Fibroblast of lung (primary cell): ENCODE measurements at regions not wholly inside any gene's neighbourhood (a gene's known extent, or its start where the extent isn't known, plus 50 kb on each side); places are given as distances from the start of the nearest gene placed in this dataset.

Experiments used
- DNase-seq, 2 donors: peaks; one replicate each; pipeline versions ENCODE4 v3.0.0 to v3.0.0-alpha.2; 2010; ENCODE audit warnings: low read depth in 2 of 2
- H2AFZ ChIP-seq: 2 replicates; pipeline ENCODE4 v1.5.1; 2012; ENCODE audit warnings: low read length, control low read depth, inconsistent platforms
- H3K27ac ChIP-seq: 2 replicates; pipeline ENCODE4 v1.5.1; 2011; ENCODE audit warnings: low read length, control low read depth; ENCODE audit not compliant: insufficient read depth
- H3K27me3 ChIP-seq: 2 replicates; pipeline ENCODE4 v1.5.1; 2011; ENCODE audit warnings: mild to moderate bottlenecking, low read length; ENCODE audit not compliant: control insufficient read depth, insufficient read depth
- H3K36me3 ChIP-seq: 2 replicates; pipeline ENCODE4 v1.5.1; 2011; ENCODE audit warnings: low read length; ENCODE audit not compliant: control insufficient read depth, insufficient read depth
- H3K4me1 ChIP-seq: 2 replicates; pipeline ENCODE4 v1.5.1; 2011; ENCODE audit warnings: low read length; ENCODE audit not compliant: control insufficient read depth, insufficient read depth; ENCODE audit errors: extremely low read depth
- H3K4me2 ChIP-seq: 2 replicates; pipeline ENCODE4 v1.5.1; 2011; ENCODE audit warnings: low read length, control low read depth; ENCODE audit not compliant: insufficient read depth; ENCODE audit errors: extremely low read depth
- H3K4me3 ChIP-seq, 4 experiments: fragments of 200-600 bp in 1 of 4; sonication (generic) in 1 of 4; replicated peaks in 1 of 4; 2 replicates each; pipeline ENCODE4 v1.5.1; 2011 to 2016; ENCODE audit warnings: low read length in 4 of 4, low read depth in 3 of 4, mild to moderate bottlenecking in 3 of 4, control low read depth in 2 of 4, inconsistent platforms in 1 of 4, mixed read lengths in 1 of 4; ENCODE audit not compliant: insufficient read depth in 1 of 4; ENCODE audit errors: control extremely low read depth in 1 of 4
- H3K79me2 ChIP-seq: 2 replicates; pipeline ENCODE4 v1.5.1; 2012; ENCODE audit warnings: mild to moderate bottlenecking, low read length, inconsistent platforms; ENCODE audit not compliant: control insufficient read depth, insufficient read depth
- H3K9ac ChIP-seq: 2 replicates; pipeline ENCODE4 v1.5.1; 2011; ENCODE audit warnings: mild to moderate bottlenecking, low read length, control low read depth; ENCODE audit not compliant: insufficient read depth
- H3K9me3 ChIP-seq: 2 replicates; pipeline ENCODE4 v1.5.1; 2012; ENCODE audit warnings: low read depth, low read length; ENCODE audit not compliant: control insufficient read depth, insufficient read depth
- H4K20me1 ChIP-seq: 2 replicates; pipeline ENCODE4 v1.5.1; 2011; ENCODE audit warnings: low read length; ENCODE audit not compliant: control insufficient read depth, insufficient read depth; ENCODE audit errors: extremely low read depth
- CTCF ChIP-seq, 2 donors: IDR thresholded peaks in 1 of 2; conservative IDR thresholded peaks in 1 of 2; 1 replicate in 1 of 2; 2 replicates in 1 of 2; pipeline ENCODE4 v1.5.1; 2011 to 2012; ENCODE audit warnings: low read length in 2 of 2, control low read depth in 1 of 2, inconsistent platforms in 1 of 2, low read depth in 1 of 2, mild to moderate bottlenecking in 1 of 2
- EZH2 ChIP-seq: IDR thresholded peaks from 2 replicates; pipeline ENCODE4 v1.5.1; 2012; ENCODE audit warnings: low read length, control low read depth, mild to moderate bottlenecking; ENCODE audit errors: missing control alignments

GRCh38 chr1:83764209-83764608, 234.7 kb downstream of the TTLL7 start:
- Histone ChIP-seq H3K79me2 (no peaks in the 10 kb centered on the region), H3K27ac (no peak overlapping the region)
- TF ChIP-seq CTCF (conservative IDR thresholded peaks at IDR 0.05 in 1 of 2, IDR thresholded peaks at IDR 0.05 in 1 of 2; ENCODE audit: low read depth in 1 of 2, low read length in 2 of 2) (no peak), EZH2 (no peak)

GRCh38 chr1:83763361-83764095, 235.4 kb downstream of the TTLL7 start:
- H4K20me1 ChIP-seq = no peaks in the 10 kb centered on the region
- no peak overlapping the region for H3K9ac ChIP-seq
- H3K4me3 ChIP-seq = no peak overlapping the region
- TF ChIP-seq CTCF (conservative IDR thresholded peaks at IDR 0.05 in 1 of 2, IDR thresholded peaks at IDR 0.05 in 1 of 2; ENCODE audit: low read depth in 1 of 2, low read length in 2 of 2) (no peak), EZH2 (no peak)
- no peaks in the 10 kb centered on the region for H3K79me2 ChIP-seq
- no peak overlapping the region for H3K27ac ChIP-seq
- no peaks in the 10 kb centered on the region for H3K9me3 ChIP-seq
- DNase-seq = no peak
- no peak overlapping the region for H2AFZ ChIP-seq
- no peaks in the 10 kb centered on the region for H3K36me3 ChIP-seq
- H3K4me1 ChIP-seq = no peaks in the 10 kb centered on the region
- H3K27me3 ChIP-seq = no peaks in the 10 kb centered on the region
- H3K4me2 ChIP-seq = no peak overlapping the region

More at GRCh38 chr1:83764209-83764608, 234.7 kb downstream of the TTLL7 start:
- Histone ChIP-seq H3K36me3 (no peaks in the 10 kb centered on the region), H3K9me3 (no peaks in the 10 kb centered on the region), H2AFZ (no peak overlapping the region), H3K27me3 (no peaks in the 10 kb centered on the region), H4K20me1 (no peaks in the 10 kb centered on the region), H3K4me3 (no peak overlapping the region), H3K4me2 (no peak overlapping the region), H3K4me1 (no peaks in the 10 kb centered on the region), H3K9ac (no peak overlapping the region)
- DNase-seq = no peak

GRCh38 chr1:83762416-83762815, 236.5 kb downstream of the TTLL7 start:
- Histone ChIP-seq H4K20me1 (no peaks in the 10 kb centered on the region), H3K36me3 (no peaks in the 10 kb centered on the region), H3K4me2 (no peak overlapping the region), H3K4me1 (no peaks in the 10 kb centered on the region), H3K27me3 (no peaks in the 10 kb centered on the region), H3K27ac (no peak overlapping the region), H3K9ac (no peak overlapping the region), H3K4me3 (no peak overlapping the region), H2AFZ (no peak overlapping the region), H3K79me2 (no peaks in the 10 kb centered on the region), H3K9me3 (no peaks in the 10 kb centered on the region)
- TF ChIP-seq CTCF (conservative IDR thresholded peaks at IDR 0.05 in 1 of 2, IDR thresholded peaks at IDR 0.05 in 1 of 2; ENCODE audit: low read depth in 1 of 2, low read length in 2 of 2) (no peak), EZH2 (no peak)
- DNase-seq = no peak
